ENCODE measurements at regions not wholly inside any gene's neighbourhood (a gene's known extent, or its start where the extent isn't known, plus 50 kb on each side); places are given as distances from the start of the nearest gene placed in this dataset.

- Mint-ChIP-seq H3K36me3 (ENCODE audit: unreplicated experiment) (no peaks in the 10 kb centered on the region), H3K27me3 (ENCODE audit: unreplicated experiment) (peaks cover 13% of the 10 kb centered on the region), H3K4me1 (ENCODE audit: unreplicated experiment) (no peaks in the 10 kb centered on the region), H3K4me3 (ENCODE audit: unreplicated experiment) (no peak overlapping the region), H3K9me3 (ENCODE audit: unreplicated experiment) (peaks cover 14% of the 10 kb centered on the region), H3K27ac (ENCODE audit: unreplicated experiment) (no peak overlapping the region)
- no peak for TF ChIP-seq CTCF (IDR thresholded peaks at IDR 0.05)
- no peak for DNase-seq (ENCODE audit: extremely low spot score, unreplicated experiment)
These were observed 168.9 kb upstream of the FER start for GRCh38 chr5:108578791-108579190.

- H3K4me1 Mint-ChIP-seq (ENCODE audit: unreplicated experiment), result no peaks in the 10 kb centered on the region
- H3K9me3 Mint-ChIP-seq (ENCODE audit: unreplicated experiment), result no peaks in the 10 kb centered on the region
- no peak overlapping the region for H3K27ac Mint-ChIP-seq (ENCODE audit: unreplicated experiment)
- no peak for DNase-seq (ENCODE audit: extremely low spot score, unreplicated experiment)
- no peak for TF ChIP-seq CTCF (IDR thresholded peaks at IDR 0.05)
- H3K36me3 Mint-ChIP-seq (ENCODE audit: unreplicated experiment), result no peaks in the 10 kb centered on the region
- no peak overlapping the region for H3K4me3 Mint-ChIP-seq (ENCODE audit: unreplicated experiment)
- peaks cover 6% of the 10 kb centered on the region for H3K27me3 Mint-ChIP-seq (ENCODE audit: unreplicated experiment)
These were observed 180.3 kb upstream of the FER start for GRCh38 chr5:108567429-108567828.

GRCh38 chr5:108564441-108564840 lies 182.5 kb upstream of the FBXL17 start:
- Mint-ChIP-seq H3K4me1 (ENCODE audit: unreplicated experiment) (peaks cover 9% of the 10 kb centered on the region), H3K4me3 (ENCODE audit: unreplicated experiment) (no peak overlapping the region), H3K9me3 (ENCODE audit: unreplicated experiment) (no peaks in the 10 kb centered on the region), H3K36me3 (ENCODE audit: unreplicated experiment) (no peaks in the 10 kb centered on the region), H3K27ac (ENCODE audit: unreplicated experiment) (no peak overlapping the region), H3K27me3 (ENCODE audit: unreplicated experiment) (peaks cover 3% of the 10 kb centered on the region)
- TF ChIP-seq CTCF (IDR thresholded peaks at IDR 0.05), result no peak
- DNase-seq (ENCODE audit: extremely low spot score, unreplicated experiment), result no peak

- no peaks in the 10 kb centered on the region for H3K36me3 Mint-ChIP-seq (ENCODE audit: unreplicated experiment)
- no peak for TF ChIP-seq CTCF (IDR thresholded peaks at IDR 0.05)
- H3K9me3 Mint-ChIP-seq (ENCODE audit: unreplicated experiment), result no peaks in the 10 kb centered on the region
- H3K27ac Mint-ChIP-seq (ENCODE audit: unreplicated experiment), result no peak overlapping the region
- H3K4me3 Mint-ChIP-seq (ENCODE audit: unreplicated experiment), result no peak overlapping the region
- no peak for DNase-seq (ENCODE audit: extremely low spot score, unreplicated experiment)
- peaks cover 3% of the 10 kb centered on the region for H3K27me3 Mint-ChIP-seq (ENCODE audit: unreplicated experiment)
- peaks cover 9% of the 10 kb centered on the region for H3K4me1 Mint-ChIP-seq (ENCODE audit: unreplicated experiment)
These were observed 180.2 kb upstream of the FBXL17 start for GRCh38 chr5:108562205-108562454.

GRCh38 chr5:108561416-108562204 lies 179.7 kb upstream of the FBXL17 start:
- no peaks in the 10 kb centered on the region for H3K36me3 Mint-ChIP-seq (ENCODE audit: unreplicated experiment)
- no peak for DNase-seq (ENCODE audit: extremely low spot score, unreplicated experiment)
- H3K9me3 Mint-ChIP-seq (ENCODE audit: unreplicated experiment), result no peaks in the 10 kb centered on the region
- TF ChIP-seq CTCF (IDR thresholded peaks at IDR 0.05), result no peak
- H3K4me3 Mint-ChIP-seq (ENCODE audit: unreplicated experiment), result no peak overlapping the region
- peaks cover 9% of the 10 kb centered on the region for H3K4me1 Mint-ChIP-seq (ENCODE audit: unreplicated experiment)
- H3K27ac Mint-ChIP-seq (ENCODE audit: unreplicated experiment), result no peak overlapping the region
- H3K27me3 Mint-ChIP-seq (ENCODE audit: unreplicated experiment), result peaks cover 3% of the 10 kb centered on the region

All from osteocyte (in vitro differentiated cells).